ENCODE measurements at regions not wholly inside any gene's neighbourhood (a gene's known extent, or its start where the extent isn't known, plus 50 kb on each side); places are given as distances from the start of the nearest gene placed in this dataset.
A peak's percentile ranks its signal among the peaks of the same experiment; 100 is the strongest.
"Not testable (repeated sequence)": the region's sequence is repeated elsewhere in the genome, so short reads cannot be mapped to it uniquely, and the experiment has no call there.

DNA sequence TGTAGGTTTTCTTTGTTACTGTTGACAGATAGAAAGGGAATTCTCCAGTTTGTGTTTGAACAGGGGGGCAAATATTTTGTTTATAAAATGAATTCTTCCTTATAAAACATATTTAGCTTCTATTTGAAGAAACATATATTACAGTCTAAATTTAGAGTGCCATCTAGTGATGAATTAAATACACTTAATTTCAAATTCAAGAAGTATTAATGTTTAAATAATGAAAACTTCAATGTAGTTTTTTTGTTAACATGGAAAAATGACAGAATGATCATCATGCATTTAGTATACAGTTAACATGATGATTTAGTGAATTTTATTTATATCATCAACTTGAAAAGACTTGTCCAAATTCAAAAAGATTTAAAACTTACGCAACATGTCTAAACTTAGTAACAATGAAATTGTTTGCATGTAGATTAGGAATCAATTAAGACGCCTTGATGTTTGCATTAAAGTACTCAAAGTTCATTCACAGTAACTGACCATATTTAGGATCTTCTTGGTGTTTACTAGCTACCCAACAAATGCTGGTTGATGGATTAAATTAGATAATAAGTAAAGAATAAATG is 765.9 kb upstream of the SLITRK1 start:
- DNase-seq = no peak

DNA sequence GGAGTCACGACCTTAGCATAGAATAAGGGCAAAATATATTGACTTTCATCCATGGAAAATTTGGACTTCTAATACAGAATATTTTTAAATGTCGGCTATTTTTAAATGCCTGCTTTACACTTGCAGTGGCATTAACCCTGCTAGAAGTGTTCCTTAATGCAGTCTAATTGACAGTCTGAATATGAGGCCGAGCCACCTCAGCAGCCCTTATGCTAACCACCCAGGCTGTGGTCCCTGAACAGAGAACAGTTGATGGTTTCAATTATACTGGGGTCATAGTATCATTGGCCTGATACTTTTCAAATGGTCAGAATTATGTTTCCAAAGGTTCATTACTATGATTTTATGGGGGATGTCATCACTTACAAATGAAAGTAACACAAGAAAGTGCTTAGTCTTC is 764.7 kb upstream of the SLITRK1 start:
- no peak for DNase-seq

DNA sequence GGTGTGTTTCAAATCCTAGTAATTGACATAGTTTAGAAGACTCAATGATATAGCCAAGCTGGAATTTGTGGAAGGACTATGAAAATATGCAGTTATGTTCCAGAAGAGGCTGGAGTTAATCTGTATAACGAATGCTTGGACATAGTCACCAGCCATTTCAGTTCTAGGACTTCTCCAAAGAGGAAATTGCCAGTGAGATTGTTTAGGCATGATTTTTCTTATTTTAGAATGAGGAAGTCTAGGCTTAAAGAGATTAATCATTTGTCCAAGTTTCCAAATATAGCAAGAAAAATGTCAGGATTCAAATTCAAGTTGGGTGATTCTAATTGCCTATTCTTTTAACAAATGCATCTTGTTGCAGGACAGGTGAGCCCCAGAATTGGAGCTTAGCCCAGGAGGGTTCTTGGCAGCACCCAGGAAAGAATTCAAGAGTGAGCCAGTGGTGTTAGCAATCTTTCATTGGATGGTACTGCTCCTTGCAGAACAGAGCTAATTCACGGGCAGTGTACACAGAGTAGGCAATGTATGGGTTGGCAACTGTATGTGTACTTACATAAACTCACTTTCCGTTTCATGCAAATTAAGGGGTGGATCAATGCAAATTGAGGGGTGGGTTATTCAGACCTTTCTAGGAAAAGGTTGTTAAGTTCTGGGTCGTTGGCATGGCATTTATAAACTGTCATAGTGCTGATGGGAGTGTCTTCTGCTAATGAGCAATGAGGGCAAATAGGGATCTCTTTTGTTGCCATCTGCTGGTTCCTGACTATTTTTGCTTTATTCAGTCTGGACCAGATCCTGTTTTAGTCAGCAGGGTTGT is 763.1 kb upstream of the SLITRK1 start:
- DNase-seq = peak; percentile 96

DNA sequence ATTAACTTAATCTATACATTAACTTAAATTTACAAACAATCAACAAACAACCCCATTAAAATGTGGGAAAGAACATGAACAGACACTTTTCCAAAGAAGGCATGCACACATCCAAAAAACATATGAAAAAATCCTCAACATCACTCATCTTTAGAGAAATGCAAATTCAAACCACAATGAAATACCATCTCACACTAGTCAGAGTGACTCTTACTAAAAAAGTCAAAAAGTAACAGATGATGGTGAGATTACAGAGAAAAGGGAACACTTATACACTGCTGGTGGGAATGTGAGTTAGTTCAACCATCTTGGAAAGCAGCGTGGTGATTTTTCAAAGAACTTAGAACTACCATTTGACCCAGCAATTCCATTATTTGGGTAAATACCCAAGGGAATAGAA is 759.2 kb upstream of the SLITRK1 start:
- DNase-seq = peak; percentile 89

DNA sequence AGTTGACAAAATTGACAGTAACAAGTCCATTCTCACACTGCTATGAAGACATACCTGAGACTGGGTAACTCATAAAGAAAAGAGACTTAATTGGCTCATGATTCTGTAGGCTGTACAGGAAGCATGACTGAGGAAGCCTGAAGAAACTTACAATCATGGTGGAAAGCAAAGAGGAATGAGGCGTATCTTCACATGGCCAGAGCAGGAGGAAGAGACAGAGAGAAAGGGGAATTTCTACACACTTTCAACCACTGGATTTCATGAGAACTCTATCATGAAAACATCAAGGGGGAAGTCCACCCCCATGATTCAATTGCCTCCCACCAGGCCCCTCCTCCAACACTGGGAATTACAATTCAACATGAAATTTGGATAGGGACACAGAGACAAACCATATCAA is 758.4 kb upstream of the SLITRK1 start:
- DNase-seq = no peak

DNA sequence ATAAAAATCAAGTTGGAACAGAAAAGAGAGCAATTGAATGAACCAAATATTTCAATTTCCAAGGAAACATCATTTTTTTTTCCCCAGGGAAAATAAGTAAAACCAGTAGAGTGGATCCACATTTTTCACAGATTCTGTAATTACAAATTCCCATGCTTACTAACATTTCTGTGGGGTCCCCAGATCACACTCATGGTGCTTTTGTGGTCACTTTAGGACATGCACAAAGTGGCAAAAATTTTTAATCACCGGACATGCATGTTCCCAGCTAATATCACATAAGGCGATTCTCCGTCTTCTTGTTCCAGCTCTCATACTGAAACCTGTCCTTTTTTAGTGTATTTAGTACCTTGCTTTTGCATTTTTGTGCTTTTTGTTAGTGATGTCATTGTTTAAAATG is 748.2 kb upstream of the SLITRK1 start:
- DNase-seq = peak; percentile 86

DNA sequence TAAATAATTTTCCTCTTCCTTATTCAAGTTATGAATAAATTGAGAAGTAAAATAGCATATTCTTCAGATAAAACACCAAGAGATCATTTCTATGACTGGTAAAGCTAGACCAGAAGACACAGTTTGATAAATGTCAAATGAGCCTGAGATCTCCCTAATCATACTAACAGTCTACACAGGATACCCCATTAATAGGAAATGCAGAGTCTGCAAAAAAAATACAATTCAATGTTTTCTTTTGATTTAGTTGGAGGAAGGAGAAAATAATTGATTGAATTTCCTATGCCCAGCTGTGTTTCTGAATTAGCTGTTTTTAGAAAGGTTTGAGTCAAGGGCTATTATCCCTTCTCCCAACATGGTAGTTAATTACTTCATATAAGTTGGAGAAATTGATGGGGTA is 734.6 kb upstream of the SLITRK1 start:
- DNase-seq = no peak

DNA sequence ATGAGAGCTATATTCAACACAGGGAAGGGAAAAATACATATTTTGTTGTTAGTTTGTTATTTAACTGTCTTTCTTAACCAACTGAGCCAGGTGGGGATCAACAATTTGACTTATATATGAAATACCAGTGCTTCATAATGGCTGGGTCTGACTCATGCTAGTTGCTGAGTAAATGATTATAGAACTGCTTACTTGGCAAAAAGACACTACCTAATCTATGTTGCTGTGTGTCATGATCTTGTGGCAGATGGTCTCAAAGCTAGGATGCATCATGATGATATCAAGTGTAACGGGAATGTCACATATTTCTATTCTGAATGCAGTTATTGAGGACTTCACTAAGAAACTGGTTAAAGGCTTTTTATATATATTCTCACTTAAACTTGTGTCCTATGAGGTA is 727.4 kb upstream of the SLITRK1 start:
- DNase-seq = peak; percentile 61

DNA sequence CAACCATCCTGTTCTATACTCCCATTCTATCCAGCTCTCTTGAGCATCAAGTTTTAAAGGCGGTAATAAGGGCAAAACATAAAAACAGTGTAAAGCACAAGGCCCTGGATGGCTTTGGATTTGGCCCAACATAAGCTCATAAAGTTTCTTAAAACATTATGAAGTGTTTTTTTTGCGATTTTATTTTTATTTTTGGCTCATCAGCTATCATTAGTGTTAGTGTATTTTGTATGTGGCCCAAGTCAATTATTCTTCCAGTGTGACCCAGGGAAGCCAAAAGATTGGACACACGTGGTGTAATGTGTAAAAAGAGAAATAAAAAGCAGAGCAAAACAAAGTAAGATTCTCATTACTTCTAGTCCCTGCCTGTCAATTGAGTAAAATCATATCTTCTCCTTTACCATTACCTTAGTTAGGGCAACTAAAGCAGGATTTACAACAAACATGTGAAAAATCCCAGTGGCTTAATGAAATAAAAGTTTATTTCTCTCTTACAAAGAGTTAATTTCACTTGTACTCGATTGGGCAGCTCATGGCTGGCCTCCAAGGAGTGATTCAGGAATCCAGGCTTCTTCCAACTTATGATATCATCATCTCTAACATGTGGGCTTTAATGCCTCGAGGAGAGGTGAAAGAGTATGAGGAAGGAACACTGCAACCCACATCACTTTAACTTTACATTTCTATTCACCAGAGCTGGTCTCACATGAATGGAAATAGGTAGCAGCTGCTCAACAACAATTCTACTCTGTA is 725.2 kb upstream of the SLITRK1 start:
- peak; percentile 77 for DNase-seq

DNA sequence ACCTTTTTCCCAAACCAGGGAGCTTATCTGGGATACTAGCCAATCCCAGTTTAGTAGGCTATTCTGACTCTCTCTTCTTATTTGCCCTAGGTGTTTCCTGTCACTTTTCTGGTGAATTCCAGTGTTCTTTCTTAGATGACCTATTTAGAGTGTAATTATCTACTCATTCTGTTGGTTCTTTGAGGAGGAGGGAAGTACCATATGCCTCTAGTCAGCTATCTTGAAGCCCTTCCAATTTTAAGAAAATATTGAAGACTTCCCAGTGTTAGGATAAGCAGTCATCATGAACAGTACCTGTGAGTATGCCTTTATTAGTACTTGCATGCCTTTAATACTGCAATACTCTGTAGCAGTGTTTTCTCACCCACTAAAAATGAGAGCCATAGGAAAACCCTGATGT is 724.3 kb upstream of the SLITRK1 start:
- DNase-seq = no peak

DNA sequence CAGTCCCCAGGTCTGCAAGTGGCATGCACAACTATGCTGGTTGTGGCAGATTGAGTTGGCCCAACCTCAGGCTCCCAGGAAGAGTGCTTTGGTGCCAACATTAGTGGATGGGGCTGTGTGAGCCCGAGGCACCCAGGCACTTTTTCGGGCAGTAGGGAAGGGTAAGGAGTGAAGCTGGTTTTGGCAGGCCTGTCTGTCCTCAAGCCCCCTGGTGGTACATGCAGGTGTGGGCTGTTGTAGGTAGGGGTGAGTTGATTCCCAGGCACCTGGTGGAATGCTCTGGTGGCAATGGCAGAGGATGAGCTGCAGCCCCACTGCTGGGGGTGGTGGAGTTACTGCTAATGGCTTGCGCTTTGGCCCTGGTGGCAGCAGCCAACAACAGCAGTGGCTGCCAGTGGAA is 723.7 kb upstream of the SLITRK1 start:
- DNase-seq = no peak

DNA sequence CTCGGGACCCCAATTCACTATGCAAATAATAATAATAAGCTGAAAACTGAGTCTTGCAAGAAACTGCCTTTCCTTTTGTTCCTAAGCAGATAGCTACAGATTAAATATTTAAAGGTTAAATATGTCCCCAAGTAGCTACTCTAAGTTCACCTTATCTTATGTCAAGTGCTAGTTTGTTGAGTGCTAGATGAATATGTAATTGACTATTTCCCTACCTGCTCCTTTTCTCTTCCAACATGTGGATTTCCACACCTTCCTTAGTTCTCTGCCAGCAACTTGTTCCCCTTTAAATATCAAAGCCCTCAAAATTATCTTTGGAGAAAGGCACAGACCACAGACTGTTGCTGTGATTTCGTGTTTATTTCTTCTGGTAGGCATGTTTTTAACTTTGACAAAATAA is 709.2 kb upstream of the SLITRK1 start:
- no peak for DNase-seq

DNA sequence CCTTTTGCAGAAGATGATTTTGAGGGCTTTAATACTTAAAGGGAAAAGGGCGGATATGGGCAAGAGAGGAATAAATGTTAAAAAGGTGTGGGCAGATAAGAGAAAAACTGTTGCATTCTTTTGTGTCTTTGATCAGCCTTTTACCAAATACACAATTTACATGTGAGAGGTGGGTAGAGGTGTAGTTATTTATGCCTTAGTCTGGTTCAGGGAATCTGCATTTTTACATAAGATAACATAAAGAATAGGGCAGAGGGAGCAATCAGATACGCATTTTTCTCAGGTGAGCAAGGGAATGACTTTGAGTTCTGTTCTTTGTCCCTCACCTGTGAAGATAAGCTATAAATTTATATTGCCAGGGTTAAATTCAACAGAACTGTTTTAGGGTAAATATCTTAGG is 708.4 kb upstream of the SLITRK1 start:
- DNase-seq = no peak

DNA sequence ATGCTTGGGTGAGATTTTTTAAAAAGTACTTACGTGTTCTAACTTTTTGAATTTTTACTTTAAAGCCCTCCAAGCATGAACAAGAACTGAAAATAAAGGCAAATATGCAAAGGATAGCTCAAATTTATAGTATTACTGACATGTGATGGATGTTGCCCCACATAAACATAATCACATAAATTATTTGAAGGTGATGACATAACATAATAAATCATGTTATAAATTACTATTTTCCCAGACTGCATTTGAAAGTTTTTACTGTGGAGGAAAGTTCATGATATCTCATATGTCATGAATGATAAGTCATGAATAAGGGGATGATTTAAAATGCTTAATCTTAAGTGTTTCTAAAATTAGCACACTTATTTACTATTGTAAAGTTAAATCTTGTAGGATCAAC is 705.7 kb upstream of the SLITRK1 start:
- no peak for DNase-seq

DNA sequence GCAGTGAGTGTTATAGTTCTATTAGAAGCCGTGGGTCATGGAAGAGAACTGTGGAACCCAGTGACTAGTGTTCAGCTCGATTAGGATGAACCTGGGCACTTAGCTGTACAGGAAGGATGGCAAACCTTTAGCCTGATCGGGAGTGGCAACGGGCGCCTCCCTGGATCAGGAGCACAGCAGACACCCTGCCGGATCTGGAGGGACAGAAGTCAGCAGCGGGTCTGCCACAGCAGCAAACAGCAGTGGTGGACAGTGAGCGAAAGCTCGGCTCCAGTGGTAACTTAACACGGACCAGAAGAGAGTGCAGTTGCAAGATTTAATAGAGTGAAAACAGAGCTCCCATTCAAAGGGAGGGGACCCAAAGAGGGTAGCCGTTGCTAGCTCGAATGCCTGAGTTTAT is 697.6 kb upstream of the SLITRK1 start:
- DNase-seq = not testable (repeated sequence)

DNA sequence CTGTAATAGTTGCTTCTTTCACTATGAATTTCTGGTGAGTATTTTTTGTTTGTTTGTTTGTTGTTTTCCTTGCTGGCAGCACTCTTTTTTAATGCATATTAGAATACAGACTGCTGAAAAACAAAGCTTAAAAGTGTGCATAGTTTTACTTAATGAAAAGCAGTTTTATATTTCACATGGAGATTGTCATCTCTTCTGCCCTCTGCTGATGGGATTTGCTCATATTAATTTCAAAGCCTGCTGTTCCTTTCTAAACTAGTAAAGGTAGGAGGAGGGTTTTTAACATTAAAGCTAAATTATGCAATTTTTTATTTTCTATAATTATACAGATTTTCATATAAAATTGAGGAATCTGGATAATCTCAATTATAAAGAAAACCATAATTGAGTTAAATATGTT is 692.6 kb upstream of the SLITRK1 start:
- peak; percentile 51 for DNase-seq

DNA sequence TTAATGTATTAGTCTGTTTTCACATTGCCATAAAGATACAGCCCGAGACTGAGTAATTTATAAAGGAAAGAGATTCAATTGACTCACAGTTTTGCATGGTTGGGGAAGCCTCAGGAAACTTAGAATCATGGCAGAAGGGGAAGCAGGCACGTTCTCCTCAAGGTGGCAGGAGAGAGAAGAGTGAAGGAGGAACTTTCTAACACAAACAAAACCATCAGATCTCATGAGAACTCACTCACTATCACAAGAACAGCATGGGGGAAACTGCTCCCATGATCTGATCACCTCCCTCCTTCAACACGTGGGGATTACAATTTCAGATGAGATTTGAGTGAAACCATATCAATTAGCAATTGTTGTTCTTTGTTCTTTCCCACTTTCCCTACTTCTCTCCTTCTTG is 689.0 kb upstream of the SLITRK1 start:
- DNase-seq = no peak

DNA sequence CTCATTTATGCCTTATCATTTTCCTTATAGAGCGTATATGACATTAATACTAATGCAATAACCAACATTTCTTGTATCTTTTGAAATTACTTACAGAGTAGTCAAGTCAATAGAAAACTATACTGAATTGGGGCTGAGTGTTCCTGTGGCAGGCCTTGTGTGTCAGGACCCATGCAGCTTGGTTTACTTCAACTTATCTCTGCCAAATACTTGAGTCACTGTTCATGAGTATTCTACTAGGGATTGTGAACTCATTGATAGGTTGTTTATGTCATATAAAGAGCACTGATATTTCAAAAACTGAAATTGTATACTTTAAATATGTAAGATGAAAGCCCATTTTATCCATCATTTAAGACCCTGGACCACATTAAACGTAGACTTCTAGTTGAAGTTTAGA is 688.6 kb upstream of the SLITRK1 start:
- DNase-seq = no peak

DNA sequence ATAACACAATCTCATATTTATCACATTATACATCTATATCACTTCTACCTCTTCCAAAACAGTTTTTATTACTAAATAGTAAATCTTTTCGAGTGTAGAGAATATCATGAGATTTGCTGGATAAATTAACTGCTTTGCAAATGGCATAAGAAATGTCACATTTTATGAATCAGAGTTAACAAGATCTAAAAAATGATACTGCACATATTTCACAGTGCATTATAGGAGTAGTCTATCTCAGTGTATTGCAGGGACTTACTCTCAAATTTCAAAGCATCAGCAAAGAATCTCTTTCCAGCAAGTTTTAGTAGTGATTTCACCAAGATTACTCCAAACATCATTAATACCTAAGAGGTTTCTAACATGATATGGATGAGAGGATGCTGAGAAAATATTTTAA is 687.1 kb upstream of the SLITRK1 start:
- no peak for DNase-seq

DNA sequence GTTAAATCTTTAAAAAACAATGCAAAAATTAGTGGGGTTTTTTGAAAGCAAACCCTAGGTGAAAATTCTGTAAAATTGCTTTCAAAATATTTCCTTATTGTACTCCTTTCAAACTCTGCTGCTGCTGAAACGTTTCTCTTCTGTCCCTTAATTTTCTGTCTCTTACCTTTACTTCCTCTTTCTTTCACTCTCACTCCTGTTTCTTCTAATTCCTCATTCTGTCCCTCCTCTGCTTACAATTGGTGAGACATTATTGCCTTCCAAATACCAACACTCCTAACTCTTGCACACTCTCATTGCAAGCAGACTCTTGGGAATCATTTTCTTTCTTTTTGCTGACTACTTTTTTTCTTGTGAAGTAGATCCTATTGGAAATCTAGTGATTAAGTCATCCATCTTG is 685.6 kb upstream of the SLITRK1 start:
- no peak for DNase-seq

DNA sequence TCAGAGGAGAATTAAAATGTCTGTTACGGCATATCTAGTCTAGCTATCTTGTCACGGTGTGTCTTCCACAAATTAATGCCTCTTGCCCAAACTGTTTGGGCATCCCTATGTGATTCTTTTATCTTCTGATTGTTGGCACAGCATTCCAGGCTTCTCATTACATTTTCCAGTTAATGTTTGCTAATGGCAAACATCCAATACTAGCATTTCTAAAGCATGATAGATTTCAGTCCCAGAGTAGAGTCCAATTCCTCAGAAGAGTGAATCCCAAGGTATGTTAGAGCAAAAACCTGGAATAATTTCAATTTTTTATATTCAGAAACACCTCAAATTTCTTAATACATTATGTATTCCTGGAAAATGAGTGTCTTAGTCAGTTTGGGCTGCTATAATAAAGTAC is 684.5 kb upstream of the SLITRK1 start:
- no peak for DNase-seq

DNA sequence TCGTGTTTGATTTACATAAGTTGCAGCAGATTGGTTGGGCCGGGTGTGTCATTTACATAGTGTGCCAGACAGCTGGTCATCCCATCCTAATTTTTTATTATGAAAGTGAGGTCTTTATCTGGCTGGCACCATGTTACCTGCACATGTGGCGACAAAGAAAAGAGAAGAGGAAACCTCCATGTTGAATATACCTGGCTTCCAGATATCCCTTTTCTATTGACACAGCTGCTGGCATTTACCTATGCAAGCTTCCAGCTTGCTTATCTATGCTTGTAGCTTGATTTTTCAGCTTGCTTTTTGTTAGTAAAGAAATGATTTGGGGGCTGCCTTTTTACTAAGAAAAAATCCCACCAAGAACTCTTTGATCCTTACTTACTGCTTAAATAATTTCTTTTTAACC is 681.3 kb upstream of the SLITRK1 start:
- DNase-seq = no peak

DNA sequence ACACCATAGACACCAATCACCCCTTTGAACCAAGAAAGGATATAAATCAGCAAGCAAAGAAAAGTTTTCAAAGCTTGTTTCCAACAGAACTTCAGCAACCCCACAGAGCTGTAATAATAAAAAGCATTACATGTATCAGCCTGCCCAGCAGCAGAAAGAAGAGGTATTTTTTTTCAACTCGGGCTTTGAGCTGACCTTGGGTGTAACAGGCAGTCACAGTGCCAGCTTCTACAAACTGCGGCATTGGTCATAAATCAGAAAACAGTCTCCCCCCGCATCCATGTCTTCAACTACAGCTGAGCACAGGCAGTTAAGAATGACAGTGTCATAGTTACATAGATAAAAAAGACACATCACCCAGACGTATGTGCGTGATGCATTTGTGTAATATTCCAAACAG is 671.0 kb upstream of the SLITRK1 start:
- DNase-seq = no peak

DNA sequence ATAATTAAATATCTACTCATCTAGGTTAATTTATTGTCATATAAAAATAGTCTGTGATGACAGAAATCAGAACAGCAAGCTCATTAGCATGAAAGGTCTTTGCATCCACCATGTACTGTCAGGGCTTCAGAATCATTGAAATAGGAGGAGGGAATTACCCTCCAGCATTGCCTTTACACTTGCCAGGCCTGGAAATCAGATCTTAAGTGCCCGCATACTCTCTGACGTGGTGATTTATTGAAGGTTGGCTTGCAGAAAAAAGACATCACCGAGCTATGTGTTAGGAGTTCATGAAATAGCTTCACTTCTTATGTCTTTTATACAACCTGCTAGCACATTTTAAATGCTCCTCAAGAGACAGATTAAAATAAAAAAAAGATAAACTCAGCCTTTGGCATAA is 661.7 kb upstream of the SLITRK1 start:
- no peak for DNase-seq

Data from fibroblast of skin of back (primary cell).